SK-N-MC (cell line): ENCODE measurements at regions not wholly inside any gene's neighbourhood (a gene's known extent, or its start where the extent isn't known, plus 50 kb on each side); places are given as distances from the start of the nearest gene placed in this dataset.
A peak's percentile ranks its signal among the peaks of the same experiment; 100 is the strongest.

Source experiments
- DNase-seq: peaks from one replicate; pipeline ENCODE4 v3.0.0-alpha.2; 2011; ENCODE audit warnings: low read depth, low spot score
- H3K27ac ChIP-seq: fragments of 200-600 bp; sonication (generic); 2 replicates; pipeline ENCODE4 v1.5.1; 2016; ENCODE audit warnings: mixed run types
- H3K36me3 ChIP-seq: fragments of 200-600 bp; sonication (generic); 2 replicates; pipeline ENCODE4 v1.6.1; 2017; ENCODE audit warnings: antibody characterized with exemption, low read length, mixed read lengths; ENCODE audit not compliant: insufficient read depth
- H3K4me3 ChIP-seq: fragments of 200-600 bp; sonication (generic); 2 replicates; pipeline ENCODE4 v1.5.1; 2016
- H3K9ac ChIP-seq: fragments of 200-600 bp; sonication (generic); 2 replicates; pipeline ENCODE4 v1.8.0; 2017; ENCODE audit warnings: mixed run types, mixed read lengths; ENCODE audit not compliant: insufficient read length
- H3K9me3 ChIP-seq: fragments of 200-600 bp; sonication (generic); 2 replicates; pipeline ENCODE4 v1.6.1; 2017; ENCODE audit warnings: low read depth, mild to moderate bottlenecking, antibody characterized with exemption, low read length, moderate library complexity, mixed read lengths
- EZH2 ChIP-seq: fragments of 200-600 bp; sonication (generic); IDR thresholded peaks from one replicate; pipeline ENCODE4 v1.6.1; 2017; ENCODE audit warnings: antibody characterized with exemption
- FOXP2 ChIP-seq: optimal IDR thresholded peaks from 2 replicates; pipeline ENCODE3; 2011; ENCODE audit warnings: mild to moderate bottlenecking, moderate library complexity; ENCODE audit not compliant: insufficient read depth; ENCODE audit errors: extremely low read length, control extremely low read depth
- POLR2AphosphoS5 ChIP-seq: IDR thresholded peaks from 2 replicates; pipeline ENCODE4 v1.6.1; 2012; ENCODE audit warnings: mild to moderate bottlenecking, low read depth, low read length, borderline replicate concordance

DNA sequence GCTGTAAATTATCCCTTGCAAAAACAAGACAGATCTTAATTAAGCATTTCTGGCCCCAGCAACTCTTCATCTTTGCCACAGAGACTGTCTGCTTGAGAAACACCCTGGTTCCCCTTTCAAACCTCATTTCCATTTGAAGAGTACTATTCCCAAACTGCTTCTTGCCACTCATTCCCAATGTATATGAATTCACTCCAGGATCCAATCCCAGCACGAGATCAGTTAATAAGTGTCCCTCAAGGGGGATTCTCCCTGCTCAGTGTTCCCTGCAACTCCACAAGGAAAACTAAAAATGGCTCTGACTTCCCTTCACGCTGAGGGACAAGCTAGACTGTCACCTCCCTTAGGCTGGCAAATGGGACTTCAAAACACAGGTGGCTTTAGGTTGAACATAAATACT, 173.2 kb downstream of the SIPA1L2 start:
- Histone ChIP-seq H3K4me3 (no peak overlapping the region), H3K9ac (no peak overlapping the region), H3K36me3 (no peaks in the 10 kb centered on the region), H3K27ac (no peak overlapping the region), H3K9me3 (no peaks in the 10 kb centered on the region)
- no peak for DNase-seq
- TF ChIP-seq FOXP2 (no peak), POLR2AphosphoS5 (no peak), EZH2 (no peak)

DNA sequence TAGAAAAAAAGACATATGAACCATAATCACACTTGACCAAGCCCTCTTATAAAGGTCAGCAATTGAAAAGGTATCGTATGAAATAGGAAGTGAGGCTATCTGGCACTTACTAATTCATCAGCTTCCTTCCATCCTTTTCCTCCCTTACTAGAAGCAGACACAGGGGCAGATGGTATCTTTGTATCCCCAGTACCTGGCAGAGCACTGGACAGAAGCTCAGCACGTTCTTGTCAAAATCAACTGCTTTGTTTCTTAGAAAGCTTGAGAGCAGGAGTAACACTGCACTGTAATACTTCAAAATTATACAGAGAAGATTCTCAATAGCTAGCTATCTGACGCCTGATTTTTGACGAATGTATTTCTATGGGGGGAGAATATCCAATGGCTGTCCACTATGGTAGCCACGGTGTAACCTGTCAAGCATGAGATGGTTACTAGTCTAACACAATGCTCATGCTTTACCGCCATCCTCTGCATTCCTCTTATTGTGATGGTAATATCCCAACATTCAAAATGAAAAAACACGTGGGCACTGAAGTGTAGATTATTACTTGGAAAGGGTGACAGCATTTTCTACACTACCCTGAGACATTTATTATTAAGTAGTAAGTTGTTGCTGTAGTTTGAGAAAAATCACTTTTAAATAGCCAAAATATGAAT, 175.6 kb downstream of the SIPA1L2 start:
- no peak for TF ChIP-seq EZH2
- TF ChIP-seq FOXP2 = no peak
- TF ChIP-seq POLR2AphosphoS5 = no peak
- no peak for DNase-seq
- H3K36me3 ChIP-seq = no peaks in the 10 kb centered on the region
- no peak overlapping the region for H3K9ac ChIP-seq
- H3K4me3 ChIP-seq = no peak overlapping the region
- H3K9me3 ChIP-seq = no peaks in the 10 kb centered on the region
- no peak overlapping the region for H3K27ac ChIP-seq

DNA sequence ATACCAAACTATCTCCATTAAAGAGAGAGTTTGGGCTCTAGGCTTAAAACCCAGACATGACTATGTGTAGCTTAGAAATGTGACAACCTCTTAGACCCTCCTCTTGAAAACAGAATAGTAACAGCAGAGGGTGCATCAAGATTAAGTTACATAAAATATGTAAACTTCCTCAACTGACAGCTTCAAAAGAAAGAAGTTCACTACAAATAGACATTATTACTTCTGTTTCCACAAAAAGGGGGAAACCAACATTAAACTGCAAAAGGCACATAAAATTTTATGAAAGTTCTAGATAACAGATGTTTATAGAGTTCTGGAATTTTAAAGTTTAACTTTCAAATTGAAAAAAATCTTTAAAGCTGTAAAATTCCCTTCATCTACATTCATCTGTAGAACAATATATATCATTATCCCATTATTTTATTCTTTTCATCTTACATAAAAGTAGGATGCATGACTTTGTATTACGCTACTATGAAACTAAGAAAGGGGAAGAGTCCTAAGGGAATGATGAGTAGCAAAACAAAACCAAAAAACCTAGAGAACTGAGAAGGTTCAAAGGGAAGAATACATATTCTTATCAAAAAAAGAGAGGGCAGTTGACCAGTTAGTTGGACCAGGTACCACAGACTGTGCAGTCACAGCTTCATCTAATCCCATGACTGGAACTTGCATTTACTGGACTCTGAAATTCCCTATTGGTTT, 177.0 kb downstream of the SIPA1L2 start:
- H3K9me3 ChIP-seq = no peaks in the 10 kb centered on the region
- no peak overlapping the region for H3K9ac ChIP-seq
- H3K4me3 ChIP-seq = no peak overlapping the region
- DNase-seq = no peak
- H3K36me3 ChIP-seq = no peaks in the 10 kb centered on the region
- TF ChIP-seq POLR2AphosphoS5 (no peak), EZH2 (no peak), FOXP2 (no peak)
- no peak overlapping the region for H3K27ac ChIP-seq

DNA sequence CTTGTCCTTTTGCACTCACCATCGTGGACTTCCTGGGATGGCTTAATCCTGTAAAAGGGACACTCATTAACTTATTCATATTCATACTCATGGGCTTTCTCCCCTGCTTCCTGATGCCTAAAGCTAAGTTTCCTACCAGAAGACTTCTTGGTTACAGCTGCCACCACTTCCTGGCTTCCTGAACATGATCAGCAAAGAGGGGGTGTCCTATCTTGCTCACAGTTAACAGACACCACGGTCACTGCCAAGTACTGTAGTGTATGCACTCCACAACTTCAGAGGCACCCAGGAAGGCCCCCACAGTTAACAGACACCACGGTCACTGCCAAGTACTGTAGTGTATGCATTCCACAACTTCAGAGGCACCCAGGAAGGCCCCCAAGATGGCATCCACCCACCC, 177.8 kb downstream of the SIPA1L2 start:
- Histone ChIP-seq H3K9me3 (no peaks in the 10 kb centered on the region), H3K36me3 (no peaks in the 10 kb centered on the region), H3K27ac (no peak overlapping the region), H3K4me3 (no peak overlapping the region), H3K9ac (no peak overlapping the region)
- DNase-seq = no peak
- TF ChIP-seq POLR2AphosphoS5 = no peak
- TF ChIP-seq EZH2 = no peak
- no peak for TF ChIP-seq FOXP2

DNA sequence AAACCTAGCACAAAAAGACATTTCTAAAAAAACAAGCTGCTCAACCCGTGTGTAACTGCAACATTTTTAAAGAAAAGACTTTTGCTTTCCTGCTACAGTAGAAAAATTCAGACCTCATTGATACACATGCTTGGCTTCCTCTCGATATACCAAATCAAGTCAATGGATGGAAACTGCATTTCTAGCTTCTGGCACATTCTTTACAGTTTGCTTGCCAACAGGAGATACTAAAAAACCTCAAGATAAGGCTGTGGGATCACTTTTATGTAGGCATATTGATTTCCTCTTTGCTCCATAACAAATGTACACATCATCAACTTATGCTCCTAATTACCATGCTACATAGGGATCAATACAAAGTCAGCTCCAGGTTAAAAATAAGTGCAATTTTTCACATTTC, 178.4 kb downstream of the SIPA1L2 start:
- H3K9ac ChIP-seq = no peak overlapping the region

DNA sequence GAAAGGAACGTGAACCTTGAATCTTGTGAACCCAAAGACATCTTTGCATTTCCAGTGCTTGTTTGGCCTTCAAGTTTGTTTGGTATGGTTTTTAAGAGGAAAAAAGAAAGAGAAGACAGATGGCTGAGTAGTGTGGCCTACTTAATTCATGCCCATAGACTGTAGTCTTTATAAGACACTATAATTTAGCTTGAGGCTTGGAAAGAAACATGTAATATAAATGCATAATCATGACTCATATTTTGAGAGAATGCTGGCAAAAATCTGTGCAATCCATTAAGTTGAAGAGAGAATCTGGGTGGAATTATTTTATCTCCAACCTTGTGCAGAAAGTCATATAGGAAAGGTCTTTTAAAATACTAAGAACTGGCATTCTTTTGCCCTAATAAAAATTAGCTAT, 179.3 kb downstream of the SIPA1L2 start:
- Histone ChIP-seq H3K4me3 (no peak overlapping the region), H3K27ac (peak overlapping the region; percentile 53; the same call in 1 of the 2 replicates), H3K9me3 (no peaks in the 10 kb centered on the region), H3K36me3 (no peaks in the 10 kb centered on the region), H3K9ac (no peak overlapping the region)
- no peak for TF ChIP-seq FOXP2
- TF ChIP-seq EZH2 = no peak
- TF ChIP-seq POLR2AphosphoS5 = no peak
- no peak for DNase-seq

More for the DNA sequence above, 178.4 kb downstream of the SIPA1L2 start:
- Histone ChIP-seq H3K4me3 (no peak overlapping the region), H3K27ac (no peak overlapping the region), H3K9me3 (no peaks in the 10 kb centered on the region), H3K36me3 (no peaks in the 10 kb centered on the region)
- no peak for DNase-seq
- no peak for TF ChIP-seq EZH2
- TF ChIP-seq FOXP2 = no peak
- TF ChIP-seq POLR2AphosphoS5 = no peak

DNA sequence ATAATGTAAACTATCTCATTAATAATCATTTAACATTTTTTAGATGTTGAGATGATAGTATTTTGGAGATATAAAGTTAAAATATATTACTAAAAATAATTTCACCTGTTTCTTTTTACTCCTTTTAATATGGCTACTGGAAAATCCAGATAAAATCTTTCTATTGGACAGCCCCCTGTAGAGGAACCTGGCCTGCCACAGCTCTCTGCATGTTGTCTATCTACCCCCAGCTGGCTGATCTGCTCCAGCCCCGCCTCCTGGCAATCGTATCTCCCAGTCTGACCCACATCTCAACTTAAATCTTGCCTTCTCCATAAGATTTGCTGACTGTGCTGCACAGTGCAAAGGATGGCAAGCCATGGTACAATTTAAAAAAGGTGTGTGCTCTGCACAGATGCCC, 182.8 kb downstream of the SIPA1L2 start:
- Histone ChIP-seq H3K27ac (no peak overlapping the region), H3K9me3 (no peaks in the 10 kb centered on the region), H3K36me3 (no peaks in the 10 kb centered on the region), H3K4me3 (no peak overlapping the region), H3K9ac (no peak overlapping the region)
- DNase-seq = no peak
- TF ChIP-seq POLR2AphosphoS5 = no peak

DNA sequence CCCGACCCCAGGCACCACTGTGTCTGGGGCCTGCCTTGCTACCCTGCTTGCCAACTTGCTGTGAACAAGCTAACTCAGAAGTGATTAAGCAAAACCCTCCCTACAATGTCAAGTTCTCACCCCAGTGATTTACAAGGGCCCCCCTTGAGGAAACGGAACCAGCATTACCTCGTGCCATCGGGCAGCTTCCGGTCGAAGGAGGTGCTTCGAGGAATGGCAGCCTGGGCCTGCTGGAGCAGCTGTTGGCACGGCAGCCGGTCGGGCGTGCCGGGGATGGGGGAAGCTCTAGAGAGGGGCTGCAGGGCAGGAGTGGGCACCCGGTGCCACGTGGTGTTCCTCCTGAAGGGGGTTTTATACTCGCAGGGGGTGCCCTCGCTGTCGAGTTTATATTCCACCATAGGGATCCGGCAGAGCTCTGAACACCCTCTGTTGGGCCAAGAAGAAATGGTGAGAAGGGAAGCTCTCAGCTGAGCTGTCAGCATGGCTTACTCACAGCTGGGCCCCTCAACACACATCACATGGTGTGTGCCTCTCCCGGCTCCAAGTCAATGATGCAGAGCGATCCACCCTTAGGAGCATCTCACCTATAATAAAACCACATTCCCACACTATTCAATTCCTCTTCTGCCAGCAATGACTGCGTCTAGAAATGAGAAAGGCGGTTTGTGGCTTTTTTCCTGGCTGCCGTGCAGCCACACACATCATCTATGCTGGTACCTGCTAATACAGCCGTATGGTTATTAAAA, 184.4 kb downstream of the SIPA1L2 start:
- no peak overlapping the region for H3K27ac ChIP-seq
- DNase-seq = no peak
- no peak overlapping the region for H3K9ac ChIP-seq
- no peaks in the 10 kb centered on the region for H3K36me3 ChIP-seq
- TF ChIP-seq EZH2 (no peak), POLR2AphosphoS5 (no peak), FOXP2 (no peak)
- H3K4me3 ChIP-seq = no peak overlapping the region
- no peaks in the 10 kb centered on the region for H3K9me3 ChIP-seq

DNA sequence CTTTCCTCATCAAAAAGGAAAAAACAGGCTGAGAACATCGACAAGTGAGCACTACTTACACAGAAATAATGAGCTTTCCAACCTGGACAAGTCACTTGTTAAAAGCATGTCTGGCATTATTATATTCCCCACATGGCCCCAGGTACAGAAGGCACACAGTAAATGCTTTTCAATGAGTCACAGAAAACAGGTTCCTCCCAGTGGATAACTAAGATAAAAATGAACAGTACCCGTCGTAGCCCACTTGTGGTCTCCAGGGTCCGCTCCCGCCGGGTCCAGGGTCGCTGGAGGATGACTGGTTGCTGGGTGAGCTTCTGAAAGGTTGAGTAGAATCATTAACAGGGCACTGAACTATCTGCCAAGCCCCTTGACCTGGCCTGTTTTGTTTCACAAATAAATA, 186.6 kb downstream of the SIPA1L2 start:
- TF ChIP-seq EZH2 (no peak), POLR2AphosphoS5 (no peak), FOXP2 (no peak)
- H3K4me3 ChIP-seq = no peak overlapping the region

DNA sequence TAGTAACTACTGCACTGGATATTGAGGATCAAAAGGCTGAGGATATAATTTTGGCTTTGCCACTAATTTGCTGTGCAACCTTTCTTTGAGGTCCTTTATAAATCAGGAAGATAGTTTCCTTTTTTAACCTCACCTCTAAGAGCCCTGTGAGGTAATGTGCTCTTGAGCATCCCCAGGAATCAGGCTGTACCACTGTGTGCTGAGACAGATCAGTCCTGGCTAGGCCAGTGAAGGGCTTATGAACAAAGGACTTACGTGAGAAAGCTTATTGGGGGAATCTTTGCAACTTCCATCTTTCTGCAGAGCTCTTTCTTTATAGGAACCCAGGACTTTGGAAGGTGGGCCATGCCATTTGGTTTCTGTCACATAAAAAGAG, 188.9 kb downstream of the SIPA1L2 start:
- Histone ChIP-seq H3K9ac (no peak overlapping the region), H3K36me3 (no peaks in the 10 kb centered on the region), H3K4me3 (no peak overlapping the region), H3K9me3 (no peaks in the 10 kb centered on the region), H3K27ac (no peak overlapping the region)
- no peak for DNase-seq
- TF ChIP-seq POLR2AphosphoS5 = no peak
- TF ChIP-seq FOXP2 = no peak
- TF ChIP-seq EZH2 = no peak

More for the DNA sequence above, 186.6 kb downstream of the SIPA1L2 start:
- Histone ChIP-seq H3K36me3 (no peaks in the 10 kb centered on the region), H3K9me3 (no peaks in the 10 kb centered on the region), H3K9ac (no peak overlapping the region), H3K27ac (no peak overlapping the region)
- DNase-seq = no peak
